HG03342 (cell line): ENCODE measurements at regions not wholly inside any gene's neighbourhood (a gene's known extent, or its start where the extent isn't known, plus 50 kb on each side); places are given as distances from the start of the nearest gene placed in this dataset.

Experiments
- ATAC-seq: cut with Tn5 transposase; IDR thresholded peaks from one replicate; pipeline ENCODE4 v1.9.1; 2021; ENCODE audit warnings: mild to moderate bottlenecking, moderate library complexity; ENCODE audit not compliant: unreplicated experiment

DNA sequence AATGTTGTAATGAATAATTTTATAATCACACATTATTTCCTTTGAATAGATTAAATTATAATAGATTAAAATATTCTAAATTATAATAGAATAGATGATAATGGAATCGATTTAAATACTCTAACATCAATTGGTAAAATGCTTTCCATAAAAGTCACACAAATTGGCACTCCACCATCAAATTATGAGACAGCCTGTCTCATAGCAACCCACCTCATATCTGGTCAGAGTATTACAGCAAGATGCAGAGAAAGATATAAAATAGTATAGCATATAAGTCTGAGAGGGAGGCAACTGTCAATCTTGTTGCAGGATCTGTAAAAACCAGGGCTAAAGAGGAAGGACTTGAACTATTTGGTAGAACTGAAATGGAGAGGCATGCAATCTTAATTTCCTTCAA, 98.4 kb upstream of the NCKAP5 start:
- ATAC-seq: no peak

DNA sequence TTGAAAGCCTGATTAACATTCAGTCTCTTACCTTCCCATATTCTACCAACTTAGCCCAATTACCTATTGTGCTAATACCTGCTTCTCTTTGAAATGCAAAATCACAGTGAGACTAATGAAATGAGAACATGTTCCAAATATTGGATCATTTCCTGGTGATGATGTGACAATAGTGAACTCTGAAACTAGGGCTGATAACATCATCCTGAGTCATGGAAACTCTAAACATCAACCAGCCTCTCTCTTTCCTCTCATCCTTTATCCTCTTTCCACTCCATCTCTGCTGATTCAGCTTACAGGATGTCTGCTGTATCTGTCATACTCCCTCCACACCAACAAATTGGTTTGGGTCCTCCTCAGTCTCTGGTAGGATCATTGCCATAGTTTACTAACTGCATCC, 98.8 kb upstream of the NCKAP5 start:
- no peak for ATAC-seq

- no peak for ATAC-seq
Observed at GRCh38 chr2:133667968-133668367, 99.7 kb upstream of the NCKAP5 start.

GRCh38 chr2:133668547-133668946, 100.3 kb upstream of the NCKAP5 start:
- no peak for ATAC-seq

DNA sequence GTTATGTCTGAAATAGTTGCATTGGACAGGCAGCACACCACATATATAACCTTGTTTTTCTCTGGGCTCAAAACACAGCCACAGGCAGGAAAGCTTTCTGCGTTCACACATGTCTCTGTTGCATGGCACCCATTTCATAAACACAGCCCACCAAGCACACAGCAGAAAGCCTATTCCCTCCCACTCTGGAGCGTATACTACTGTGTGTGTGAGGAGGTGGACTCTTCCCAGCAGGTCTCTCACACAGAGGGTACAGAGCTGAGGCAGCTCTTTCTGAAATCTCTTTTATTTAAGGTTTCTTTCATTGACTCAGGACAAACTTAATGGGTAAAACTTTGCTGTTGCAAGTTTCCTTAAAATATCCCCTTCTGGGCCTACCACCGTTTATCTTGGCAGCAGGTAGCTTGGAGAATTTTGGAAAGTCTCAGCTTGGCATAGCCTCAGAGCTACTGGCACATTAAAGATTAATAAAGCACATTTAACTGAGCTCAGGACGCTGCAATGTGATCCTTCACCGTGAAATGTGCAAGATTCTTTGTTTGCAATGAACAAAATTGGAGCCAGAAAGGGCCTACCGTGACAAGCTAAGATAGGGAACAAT, 105.1 kb upstream of the NCKAP5 start:
- no peak for ATAC-seq

DNA sequence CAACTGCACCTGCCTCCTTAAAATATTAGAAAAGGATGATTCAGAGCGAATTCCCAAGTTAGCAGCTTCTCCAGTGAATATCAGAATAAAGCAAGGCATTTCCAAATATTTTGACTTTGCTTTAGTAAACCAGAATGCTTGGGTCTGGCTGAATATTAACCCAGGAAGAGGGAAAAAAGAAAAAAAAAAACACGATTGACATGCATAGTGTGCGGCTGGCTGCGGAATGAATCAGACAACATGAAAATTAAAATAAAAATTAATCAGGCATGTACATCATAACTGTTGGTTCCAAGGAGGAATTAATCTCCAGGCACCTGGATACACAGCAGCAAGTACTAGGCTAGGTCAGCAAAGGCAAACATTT, 105.8 kb upstream of the NCKAP5 start:
- no peak for ATAC-seq

GRCh38 chr2:133674433-133675331, 106.4 kb upstream of the NCKAP5 start:
- ATAC-seq: no peak

- no peak for ATAC-seq
Observed at GRCh38 chr2:133676392-133677130, 108.3 kb upstream of the NCKAP5 start.

DNA sequence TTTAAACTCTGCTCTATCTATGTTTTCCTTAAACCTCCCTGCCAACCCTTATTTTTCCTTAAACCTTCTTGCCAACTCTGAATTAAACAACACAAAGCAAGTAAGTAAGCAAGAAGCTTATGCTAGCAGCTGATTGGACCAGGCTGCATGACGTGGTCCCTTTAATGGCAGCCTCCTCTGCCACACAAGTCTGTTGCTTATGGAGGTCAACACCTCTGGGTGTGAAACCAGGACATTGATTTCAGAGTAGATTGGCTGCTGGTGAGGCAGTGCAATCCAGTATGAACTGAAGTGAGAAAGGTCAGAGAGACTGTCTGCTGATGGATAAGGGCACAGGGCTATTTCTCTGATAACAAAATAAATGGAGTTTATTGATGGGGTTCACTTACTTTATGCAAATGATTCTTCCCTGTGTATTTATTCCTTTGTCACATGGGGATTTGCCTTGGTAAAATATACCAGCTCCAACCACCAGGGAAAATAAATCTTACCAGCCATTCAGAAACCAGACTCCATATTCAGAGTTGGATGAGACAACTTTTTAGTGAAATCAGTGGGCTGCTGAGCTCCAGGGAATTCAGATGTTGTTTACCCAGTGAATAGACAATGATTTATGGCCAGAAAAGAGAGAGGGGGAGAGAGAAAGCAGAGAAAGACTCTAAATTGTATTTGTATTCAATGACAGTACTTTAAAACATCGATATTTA, 112.2 kb upstream of the NCKAP5 start:
- ATAC-seq: no peak

DNA sequence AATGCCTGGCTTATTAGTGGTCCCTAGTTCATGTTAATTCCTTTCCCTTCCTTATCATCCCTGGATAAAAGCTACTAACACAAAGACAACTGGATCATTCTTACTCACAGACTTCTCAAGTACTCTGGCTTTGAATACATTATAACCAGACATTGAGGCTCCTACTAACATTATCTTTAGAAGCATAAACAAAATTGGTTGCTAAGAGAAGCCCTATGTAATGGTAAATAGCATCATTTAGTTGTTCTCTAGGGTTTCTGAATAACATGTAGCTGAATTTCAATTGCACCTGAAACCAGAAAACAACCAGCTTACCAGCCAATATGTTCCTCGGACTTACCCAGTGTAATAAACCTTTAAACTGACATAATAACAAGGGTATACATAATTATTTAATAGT, 114.1 kb upstream of the NCKAP5 start:
- ATAC-seq: no peak

GRCh38 chr2:133682906-133683305, 114.6 kb upstream of the NCKAP5 start:
- ATAC-seq: no peak

DNA sequence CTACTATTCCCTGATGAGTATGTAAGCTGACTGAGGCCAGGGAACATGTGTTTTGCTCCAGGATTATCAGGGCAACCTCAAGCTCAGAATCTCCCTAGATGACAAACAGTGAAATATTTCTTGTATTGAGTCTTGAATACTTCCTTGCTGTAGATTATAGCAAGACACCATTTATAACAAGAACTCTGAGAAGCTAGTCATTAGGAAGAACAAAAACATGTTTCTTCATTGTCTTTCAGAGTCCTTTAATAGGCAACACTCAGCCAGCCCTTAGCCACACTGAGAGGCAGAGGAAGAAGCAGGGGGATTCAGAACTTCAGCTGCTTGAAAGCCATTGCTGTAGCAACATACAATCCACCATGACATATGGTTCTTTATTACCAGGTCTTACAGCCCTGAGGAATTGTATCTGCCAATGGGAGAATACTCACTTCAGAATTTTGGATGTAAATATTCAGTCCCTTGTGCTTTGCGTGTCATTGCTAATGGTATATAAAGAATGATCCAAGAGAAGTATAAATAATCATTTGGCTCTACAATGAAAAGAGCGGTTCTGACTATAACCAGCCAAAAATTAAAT, 117.5 kb upstream of the NCKAP5 start:
- no peak for ATAC-seq

DNA sequence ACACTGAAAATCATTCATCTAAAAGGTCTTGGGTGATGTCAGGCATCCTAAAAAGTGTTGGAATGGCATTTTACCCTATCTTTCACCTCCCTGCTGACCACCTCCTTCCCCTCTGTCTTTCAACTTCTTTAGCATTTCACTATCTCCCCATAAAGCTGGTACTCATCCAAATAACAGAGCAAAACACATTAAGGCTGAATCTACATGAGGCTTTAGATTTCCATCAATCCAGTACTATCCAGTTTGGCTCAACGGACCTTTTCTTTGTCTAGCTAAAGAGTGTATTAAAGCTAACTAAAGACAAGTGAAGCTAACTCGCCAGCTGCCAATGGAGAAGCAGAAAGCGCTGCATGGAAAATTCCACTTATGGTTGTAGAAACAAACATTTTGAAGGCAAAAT, 122.5 kb upstream of the NCKAP5 start:
- no peak for ATAC-seq

DNA sequence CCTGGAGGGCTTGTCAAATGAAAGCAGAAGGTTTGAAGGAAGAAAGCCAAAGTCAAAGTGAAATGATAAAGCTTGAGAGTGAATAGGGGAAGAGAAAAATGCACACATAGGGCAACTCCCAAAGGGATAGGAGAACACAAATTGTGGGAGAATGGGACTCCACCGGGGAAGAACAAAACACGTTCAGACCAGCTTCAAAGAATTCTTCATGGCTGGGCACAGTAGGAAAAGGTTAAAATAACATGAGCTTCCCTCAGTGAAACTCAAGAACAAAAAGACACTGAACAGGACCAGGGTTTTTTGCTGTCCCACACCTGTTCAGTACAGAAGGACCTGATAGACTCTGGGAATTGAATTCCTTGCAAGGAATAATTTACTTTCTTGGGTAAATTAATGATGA, 123.1 kb upstream of the NCKAP5 start:
- ATAC-seq: no peak

DNA sequence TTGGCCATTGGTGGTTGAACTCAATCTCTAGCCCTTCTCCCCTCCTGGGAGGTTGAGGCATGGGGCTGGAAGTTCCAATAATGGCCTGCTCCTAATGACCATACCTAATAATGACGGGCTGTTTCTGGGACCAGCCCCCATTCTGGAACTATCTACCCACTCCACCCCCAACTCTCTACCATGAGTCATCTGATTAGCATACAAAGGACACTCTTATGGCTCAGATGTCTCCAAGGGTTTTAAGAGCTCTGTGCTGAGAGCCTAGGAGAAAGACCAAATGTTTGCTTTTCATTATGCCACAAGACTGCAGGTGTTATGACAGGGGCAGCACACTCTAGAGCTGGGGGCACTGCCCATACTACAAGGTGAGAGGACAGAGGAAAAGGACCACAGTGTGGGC, 137.0 kb upstream of the NCKAP5 start:
- no peak for ATAC-seq

DNA sequence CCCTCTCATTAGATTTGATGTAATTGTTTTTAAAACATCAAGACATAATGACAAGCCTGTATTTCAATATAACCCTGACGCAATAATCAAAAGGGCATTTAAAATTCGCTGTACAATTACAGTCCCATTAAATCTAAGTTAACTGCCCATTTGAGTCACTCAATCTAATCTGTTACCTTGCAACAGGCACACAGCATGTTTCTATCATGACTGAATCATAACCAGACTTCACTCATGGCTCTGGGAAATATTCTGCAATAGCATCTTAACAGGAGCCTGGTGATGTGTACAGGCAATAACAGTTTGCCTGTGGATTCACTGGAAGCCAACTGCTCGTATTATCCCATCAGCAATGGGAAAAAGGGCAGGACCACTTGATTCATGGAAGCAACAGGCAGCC, 142.3 kb upstream of the NCKAP5 start:
- ATAC-seq: no peak

DNA sequence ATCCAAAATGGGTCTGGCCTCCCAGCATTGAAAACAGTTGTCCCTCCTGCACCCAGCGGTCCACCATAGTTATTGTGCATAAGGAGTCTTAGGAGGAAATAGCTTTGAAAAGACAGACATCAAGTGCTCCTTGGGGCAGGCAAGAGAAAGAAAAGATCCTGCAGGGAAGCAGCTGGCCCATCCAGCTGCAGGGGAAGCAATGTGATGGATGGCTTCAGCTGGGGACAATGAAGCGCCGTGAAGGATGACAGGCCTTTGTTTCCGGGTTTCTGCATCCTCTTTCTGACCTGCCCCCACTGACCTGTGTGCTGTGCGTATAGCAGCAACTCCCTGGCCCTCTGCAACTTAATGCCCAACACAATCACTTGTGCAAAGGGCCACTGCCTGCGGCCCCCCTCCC, 142.9 kb upstream of the NCKAP5 start:
- no peak for ATAC-seq

GRCh38 chr2:133711806-133712205, 143.5 kb upstream of the NCKAP5 start:
- no peak for ATAC-seq

DNA sequence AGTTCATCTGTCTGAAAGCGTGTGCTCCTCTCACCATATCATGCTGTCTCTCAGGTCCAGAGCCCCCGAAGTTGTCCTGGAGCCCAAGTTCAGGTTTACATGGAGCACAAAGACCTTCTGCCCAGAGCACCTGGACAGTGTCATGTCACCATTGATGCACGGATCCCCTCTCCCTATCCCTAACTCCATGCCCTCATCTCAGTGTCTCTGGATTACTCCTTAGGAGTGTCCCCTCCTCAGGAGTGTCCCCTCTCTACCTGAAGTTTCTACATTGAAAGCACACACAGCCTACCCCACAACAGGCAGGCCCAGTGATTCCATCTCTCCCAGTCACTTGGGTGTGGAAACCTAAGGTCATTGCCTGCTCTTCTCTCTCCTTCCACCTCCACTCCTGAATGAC, 144.1 kb upstream of the NCKAP5 start:
- no peak for ATAC-seq

GRCh38 chr2:133713049-133713580, 144.9 kb upstream of the NCKAP5 start:
- ATAC-seq: no peak

DNA sequence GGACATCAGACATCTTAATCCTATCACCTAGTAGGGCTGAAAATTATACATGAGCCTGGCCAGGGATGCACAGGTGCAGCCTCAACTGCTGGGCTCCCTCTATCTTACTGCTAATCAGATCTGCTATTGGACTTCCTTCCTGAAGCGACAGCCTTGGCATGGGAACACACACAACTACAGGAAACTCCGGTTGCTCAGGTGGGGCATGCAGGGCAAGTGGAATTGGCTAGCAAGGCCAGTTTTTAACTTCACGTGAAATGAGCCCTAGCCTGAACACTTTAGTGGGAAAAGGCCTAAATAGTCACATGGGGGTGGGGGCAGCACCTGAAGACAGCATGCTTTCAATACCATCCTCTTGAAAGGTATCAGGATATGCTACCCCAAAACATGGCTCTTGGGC, 147.9 kb upstream of the NCKAP5 start:
- ATAC-seq: no peak
